BJ (cell line): ENCODE measurements at regions not wholly inside any gene's neighbourhood (a gene's known extent, or its start where the extent isn't known, plus 50 kb on each side); places are given as distances from the start of the nearest gene placed in this dataset.

Source experiments
- CTCF ChIA-PET: fragments of 350-600 bp; formaldehyde crosslinking; extraction: SDS; loops from one replicate; lab custom pipeline; 2021; ENCODE audit warnings: antibody characterized with exemption, inconsistent platforms; lab: Yijun Ruan, JAX
- POLR2A ChIA-PET: fragments of 300-600 bp; sonication (Branson Sonifier 250); formaldehyde crosslinking; extraction: SDS; loops from one replicate; lab custom pipeline; 2021; ENCODE audit warnings: antibody characterized with exemption; lab: Charles Lee
- DNase-seq: peaks from one replicate; pipeline ENCODE4 v3.0.0-alpha.2; 2011; ENCODE audit warnings: low read depth
- H3K27me3 ChIP-seq: 2 replicates; pipeline ENCODE4 v1.6.0; 2011; ENCODE audit warnings: low read length; ENCODE audit not compliant: control insufficient read depth, insufficient read depth
- H3K36me3 ChIP-seq: 2 replicates; pipeline ENCODE4 v1.5.1; 2011; ENCODE audit warnings: low read length; ENCODE audit not compliant: control insufficient read depth, insufficient read depth
- H3K4me3 ChIP-seq: 2 replicates; pipeline ENCODE4 v1.5.1; 2011; ENCODE audit warnings: low read depth, mild to moderate bottlenecking, control low read depth, low read length
- TF ChIP-seq, protein P1 (sequence below): IDR thresholded peaks from 2 replicates; pipeline ENCODE4 v1.5.1; 2011; ENCODE audit warnings: low read depth, mild to moderate bottlenecking, control low read depth, inconsistent platforms, low read length, moderate library complexity; ENCODE audit not compliant: insufficient read depth

DNA sequence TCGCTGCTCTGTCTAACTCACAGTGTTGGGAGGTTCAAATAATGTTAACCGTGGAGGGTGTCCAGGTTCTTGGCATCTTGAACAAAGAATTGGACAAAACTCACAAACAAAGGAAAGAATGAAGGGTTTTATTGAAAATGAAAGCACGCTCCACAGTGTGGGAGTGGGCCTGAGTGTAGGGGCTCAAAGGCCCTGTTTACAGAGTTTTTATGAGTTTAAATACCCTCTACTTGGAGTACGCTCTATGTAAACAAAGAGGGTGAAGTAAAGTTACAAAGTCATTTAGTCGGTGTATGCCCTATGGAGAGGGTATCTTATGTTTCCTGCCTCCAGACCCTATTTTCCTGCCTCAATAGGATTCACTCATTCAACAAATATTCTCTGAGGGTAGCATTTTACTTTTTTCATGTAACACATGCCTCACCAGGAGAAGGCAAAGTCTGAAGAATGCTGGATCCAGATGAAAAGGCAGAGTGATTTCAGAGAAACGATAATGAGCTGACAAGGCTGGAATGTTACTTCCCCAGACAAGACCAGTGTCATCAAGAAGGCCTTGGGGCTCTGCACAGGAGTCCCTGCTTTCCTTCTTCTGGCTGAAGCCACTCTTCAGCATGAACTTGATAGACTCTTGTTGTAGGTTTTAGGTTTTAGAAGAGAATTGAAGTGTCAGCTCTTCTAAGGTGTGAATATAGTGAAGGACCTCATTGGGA is 163.6 kb downstream of the FAM43A start:
- Histone ChIP-seq H3K36me3 (no peaks in the 10 kb centered on the region), H3K27me3 (no peaks in the 10 kb centered on the region), H3K4me3 (no peak overlapping the region)
- CTCF ChIA-PET, result no interaction called here
- POLR2A ChIA-PET, result no interaction called here
- no peak for DNase-seq
- TF ChIP-seq, protein P1, sequence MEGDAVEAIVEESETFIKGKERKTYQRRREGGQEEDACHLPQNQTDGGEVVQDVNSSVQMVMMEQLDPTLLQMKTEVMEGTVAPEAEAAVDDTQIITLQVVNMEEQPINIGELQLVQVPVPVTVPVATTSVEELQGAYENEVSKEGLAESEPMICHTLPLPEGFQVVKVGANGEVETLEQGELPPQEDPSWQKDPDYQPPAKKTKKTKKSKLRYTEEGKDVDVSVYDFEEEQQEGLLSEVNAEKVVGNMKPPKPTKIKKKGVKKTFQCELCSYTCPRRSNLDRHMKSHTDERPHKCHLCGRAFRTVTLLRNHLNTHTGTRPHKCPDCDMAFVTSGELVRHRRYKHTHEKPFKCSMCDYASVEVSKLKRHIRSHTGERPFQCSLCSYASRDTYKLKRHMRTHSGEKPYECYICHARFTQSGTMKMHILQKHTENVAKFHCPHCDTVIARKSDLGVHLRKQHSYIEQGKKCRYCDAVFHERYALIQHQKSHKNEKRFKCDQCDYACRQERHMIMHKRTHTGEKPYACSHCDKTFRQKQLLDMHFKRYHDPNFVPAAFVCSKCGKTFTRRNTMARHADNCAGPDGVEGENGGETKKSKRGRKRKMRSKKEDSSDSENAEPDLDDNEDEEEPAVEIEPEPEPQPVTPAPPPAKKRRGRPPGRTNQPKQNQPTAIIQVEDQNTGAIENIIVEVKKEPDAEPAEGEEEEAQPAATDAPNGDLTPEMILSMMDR, result no peak

- H3K36me3 ChIP-seq, result no peaks in the 10 kb centered on the region
- ChIA-PET CTCF (interaction anchor here (1.1 kb wide), 1 partner anchor 9 kb away, joined by 3 read pairs; no protein-coding TSS in a partner anchor), POLR2A (no interaction called here)
- no peak overlapping the region for H3K4me3 ChIP-seq
- TF ChIP-seq, protein P1, result no peak
- H3K27me3 ChIP-seq, result peaks cover 2% of the 10 kb centered on the region; the same call in 1 of the 2 replicates
- no peak for DNase-seq
Measured at GRCh38 chr3:194851254-194851653, 165.6 kb downstream of the FAM43A start.

GRCh38 chr3:194851941-194852340 is 166.3 kb downstream of the FAM43A start:
- no peak overlapping the region for H3K4me3 ChIP-seq
- H3K36me3 ChIP-seq, result no peaks in the 10 kb centered on the region
- DNase-seq, result no peak
- CTCF ChIA-PET, result interaction anchor here (0.7 to 1.1 kb wide), 3 partner anchors 8 to 36 kb away, joined by 3 read pairs; no protein-coding TSS in a partner anchor
- TF ChIP-seq, protein P1, result no peak
- H3K27me3 ChIP-seq, result peaks cover 2% of the 10 kb centered on the region; the same call in 1 of the 2 replicates
- POLR2A ChIA-PET, result interaction anchor here (0.6 kb wide), 1 partner anchor 690 kb away, joined by 4 read pairs; no protein-coding TSS in a partner anchor

DNA sequence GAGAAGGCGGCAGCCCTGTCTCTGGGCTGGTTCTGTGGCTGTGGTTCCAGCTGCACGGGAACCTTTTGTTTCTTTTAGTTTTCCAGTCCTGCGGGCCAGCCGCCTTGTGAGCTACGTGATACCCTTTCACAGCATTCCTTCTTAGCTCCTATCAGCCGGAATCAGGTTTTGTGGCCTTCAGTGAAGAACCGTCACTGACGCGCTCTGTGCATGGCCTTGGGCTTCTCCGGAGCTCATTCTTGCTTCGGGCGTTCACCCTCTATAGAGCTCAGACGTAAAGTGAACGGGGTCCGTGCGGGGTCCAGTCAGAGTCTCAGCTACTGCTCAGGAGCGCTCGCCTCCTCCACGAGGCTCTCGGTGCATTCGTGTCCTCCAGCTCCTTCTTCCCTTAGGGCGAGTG is 166.7 kb downstream of the FAM43A start:
- ChIA-PET POLR2A (interaction anchor here (0.6 kb wide), 1 partner anchor 689 kb away, joined by 4 read pairs; no protein-coding TSS in a partner anchor), CTCF (interaction anchor here (0.6 to 1.1 kb wide), 5 partner anchors 8 to 75 kb away, joined by 3 read pairs; no protein-coding TSS in a partner anchor)
- Histone ChIP-seq H3K4me3 (no peak overlapping the region), H3K36me3 (no peaks in the 10 kb centered on the region), H3K27me3 (peaks cover 2% of the 10 kb centered on the region; the same call in 1 of the 2 replicates)
- TF ChIP-seq, protein P1, result no peak
- no peak for DNase-seq

DNA sequence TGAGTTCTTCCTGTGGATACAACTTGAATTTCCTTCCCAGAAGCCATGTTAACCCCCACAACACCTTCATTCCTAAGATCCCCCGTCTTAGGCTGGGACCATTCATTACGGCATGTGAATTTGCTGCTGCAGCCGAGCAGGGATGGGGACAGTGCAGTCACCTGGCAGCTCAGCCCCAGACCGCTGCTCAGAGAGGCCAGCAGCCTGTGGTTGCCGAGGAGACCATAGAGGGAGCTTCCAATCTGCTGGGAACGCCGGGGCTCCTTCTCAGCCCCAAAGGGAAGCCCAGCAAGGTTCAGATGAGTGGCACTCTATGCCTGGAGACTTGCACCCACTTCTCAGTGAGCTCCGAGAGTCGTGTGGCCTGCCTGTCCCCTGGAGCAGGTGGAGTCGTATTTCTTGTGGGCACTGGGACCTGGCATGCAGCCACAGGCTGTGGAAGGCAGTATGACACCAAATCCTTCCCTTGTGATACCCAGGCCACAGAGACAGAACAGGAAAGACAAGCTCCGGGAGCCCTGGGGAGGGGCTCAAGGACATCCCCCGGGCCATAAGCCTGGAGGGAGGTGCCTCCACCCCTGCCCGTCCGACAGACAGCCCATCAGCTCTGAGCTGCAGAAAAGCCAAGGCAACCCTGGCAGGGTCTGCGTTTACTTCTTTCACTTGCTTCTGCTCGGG is 167.3 kb downstream of the FAM43A start:
- H3K4me3 ChIP-seq, result no peak overlapping the region
- POLR2A ChIA-PET, result no interaction called here
- H3K36me3 ChIP-seq, result no peaks in the 10 kb centered on the region
- no peak for DNase-seq
- CTCF ChIA-PET, result interaction anchor here (0.6 to 1.1 kb wide), 3 partner anchors 14 to 75 kb away, joined by 3 to 4 read pairs (median 3); no protein-coding TSS in a partner anchor
- peaks cover 2% of the 10 kb centered on the region; the same call in 1 of the 2 replicates for H3K27me3 ChIP-seq
- TF ChIP-seq, protein P1, result no peak
